ENCODE measurements at regions not wholly inside any gene's neighbourhood (a gene's known extent, or its start where the extent isn't known, plus 50 kb on each side); places are given as distances from the start of the nearest gene placed in this dataset.

DNA sequence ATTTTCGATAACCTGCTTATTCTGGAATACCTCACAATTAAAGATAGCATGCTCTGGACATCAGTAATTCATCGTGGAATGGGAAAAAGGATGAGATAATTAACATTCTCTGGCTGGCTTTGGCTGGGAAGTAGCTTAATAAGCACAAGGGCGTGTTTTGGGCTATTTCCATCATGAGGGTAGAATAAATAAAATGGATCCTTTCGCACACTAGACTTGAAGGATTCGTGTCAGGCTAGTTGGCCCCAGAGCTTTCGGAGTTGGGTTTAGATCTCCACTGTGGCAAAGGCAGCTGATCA is 151.2 kb upstream of the ADRA1B start:
- DNase-seq: no peak

- no peak for DNase-seq
These were observed 150.3 kb upstream of the ADRA1B start for GRCh38 chr5:159765760-159766517.

GRCh38 chr5:159768243-159768642 is 148.0 kb upstream of the ADRA1B start:
- no peak for DNase-seq

DNA sequence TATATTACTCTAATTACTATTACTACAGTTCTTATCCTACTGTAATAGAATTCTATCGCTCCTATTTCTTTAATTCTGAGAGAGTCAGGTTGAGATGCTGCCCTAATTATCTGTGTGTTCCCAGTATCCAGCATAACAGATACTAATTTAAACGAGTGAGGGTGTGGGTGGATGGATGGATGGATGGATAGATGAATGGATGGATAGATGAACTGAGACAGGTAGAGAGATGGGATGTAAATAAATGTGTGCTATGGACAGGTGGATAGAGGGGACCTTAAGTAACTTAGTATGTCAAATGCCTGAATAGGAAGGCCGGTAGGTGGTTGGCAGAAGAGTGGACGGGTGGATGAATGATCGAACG is 143.6 kb upstream of the ADRA1B start:
- DNase-seq: no peak

DNA sequence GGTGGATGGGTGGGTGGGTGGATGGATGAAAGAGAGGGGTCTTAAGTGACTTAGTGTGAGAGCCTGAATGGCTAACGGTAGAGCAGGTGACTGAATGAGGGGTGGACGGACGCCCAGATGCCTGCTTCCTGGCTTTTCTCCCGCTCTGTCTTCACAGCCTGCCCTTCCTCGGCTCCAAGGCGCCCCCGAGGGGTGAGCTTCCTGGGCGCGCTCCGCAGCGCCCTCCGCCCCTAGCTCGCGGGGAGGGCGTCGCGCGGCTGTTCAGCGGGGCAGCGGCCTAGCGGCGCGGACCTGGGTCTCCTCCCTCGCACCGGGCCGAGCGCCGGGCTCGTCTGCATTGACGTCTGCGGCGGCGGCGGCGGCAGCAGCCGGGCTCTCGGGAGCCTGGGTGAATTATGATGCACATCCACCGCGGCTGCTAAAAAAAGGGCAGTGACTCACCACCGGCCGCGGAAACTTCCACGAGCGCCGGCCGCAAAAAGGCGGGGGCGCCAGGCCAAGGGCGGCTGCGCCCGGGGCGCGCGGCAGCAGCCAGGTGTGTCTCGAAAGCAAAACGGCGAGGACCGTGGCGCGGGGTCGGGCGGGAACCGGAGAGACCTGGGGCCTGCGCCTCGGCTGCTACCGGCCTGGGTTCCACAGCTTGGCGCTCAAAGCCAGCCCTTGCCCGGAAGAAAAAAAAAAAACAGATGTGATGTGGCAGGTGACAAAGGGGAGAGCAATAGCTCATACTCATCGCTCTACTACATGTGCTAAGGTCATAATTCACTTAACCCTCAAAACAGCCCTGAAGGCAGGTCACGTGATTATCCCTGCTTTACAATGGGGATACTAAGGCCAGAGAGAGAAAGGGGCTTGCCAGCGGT is 143.0 kb upstream of the ADRA1B start:
- peak; percentile 80 for DNase-seq

- DNase-seq: no peak
These were observed 141.7 kb upstream of the ADRA1B start for GRCh38 chr5:159774476-159775031.

DNA sequence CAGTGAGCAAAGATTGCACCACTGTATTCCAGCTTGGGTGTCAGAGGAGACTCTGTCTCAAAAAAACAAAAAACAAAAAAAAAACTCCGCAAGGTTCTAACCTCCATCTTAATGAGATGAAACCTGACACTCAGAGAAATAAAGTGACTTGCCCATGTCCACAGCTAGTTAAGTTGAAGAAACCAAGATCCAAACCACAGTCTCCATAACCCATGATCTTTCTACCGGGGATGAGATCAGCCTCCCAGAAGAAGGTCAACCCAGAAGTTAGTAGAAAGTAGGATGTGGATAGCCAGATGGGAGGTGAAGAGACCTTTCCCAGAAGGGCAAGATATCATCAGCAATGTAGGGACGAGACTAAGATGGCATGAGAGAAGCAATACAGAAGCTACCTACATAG is 140.4 kb upstream of the ADRA1B start:
- no peak for DNase-seq

- no peak for DNase-seq
These were observed 139.1 kb upstream of the ADRA1B start for GRCh38 chr5:159777049-159777660.

GRCh38 chr5:159779481-159779880 is 136.8 kb upstream of the ADRA1B start:
- DNase-seq: no peak

DNA sequence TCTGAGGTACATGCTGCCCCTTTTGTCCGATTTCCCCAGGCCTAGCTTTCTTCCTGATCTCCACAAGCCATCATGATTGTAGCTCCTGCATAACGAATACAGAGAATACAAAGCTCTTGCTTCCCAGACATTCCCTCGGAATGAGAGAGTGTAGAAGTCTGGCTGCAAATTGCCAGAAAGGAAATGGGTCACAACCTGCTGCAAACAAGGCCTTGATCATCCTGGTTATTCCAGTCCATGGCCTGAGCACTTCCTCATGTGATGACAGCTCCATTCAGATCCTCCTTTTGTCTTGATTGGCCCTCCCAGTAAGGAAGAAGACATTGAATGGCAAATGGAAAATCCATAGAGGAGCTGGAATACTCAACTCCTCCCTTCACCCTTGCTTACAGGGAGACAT is 136.0 kb upstream of the ADRA1B start:
- no peak for DNase-seq

GRCh38 chr5:159781626-159782157 is 134.6 kb upstream of the ADRA1B start:
- DNase-seq: no peak

GRCh38 chr5:159782197-159782994 is 133.9 kb upstream of the ADRA1B start:
- DNase-seq: no peak

DNA sequence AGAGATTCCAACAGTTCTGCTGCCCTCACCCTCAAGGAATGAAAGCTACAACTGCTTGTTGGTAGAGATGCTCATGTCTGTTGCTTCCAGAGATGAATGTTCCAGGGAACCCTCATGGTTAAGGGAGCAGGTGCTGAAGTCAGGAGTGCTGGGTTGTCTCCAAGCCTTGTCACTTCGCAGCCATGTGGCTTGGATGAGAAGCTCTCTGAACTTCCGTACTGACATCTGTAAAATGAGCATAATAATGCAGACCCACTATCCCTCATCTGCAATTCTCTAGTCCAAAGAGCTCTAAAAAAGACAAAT is 133.3 kb upstream of the ADRA1B start:
- no peak for DNase-seq

DNA sequence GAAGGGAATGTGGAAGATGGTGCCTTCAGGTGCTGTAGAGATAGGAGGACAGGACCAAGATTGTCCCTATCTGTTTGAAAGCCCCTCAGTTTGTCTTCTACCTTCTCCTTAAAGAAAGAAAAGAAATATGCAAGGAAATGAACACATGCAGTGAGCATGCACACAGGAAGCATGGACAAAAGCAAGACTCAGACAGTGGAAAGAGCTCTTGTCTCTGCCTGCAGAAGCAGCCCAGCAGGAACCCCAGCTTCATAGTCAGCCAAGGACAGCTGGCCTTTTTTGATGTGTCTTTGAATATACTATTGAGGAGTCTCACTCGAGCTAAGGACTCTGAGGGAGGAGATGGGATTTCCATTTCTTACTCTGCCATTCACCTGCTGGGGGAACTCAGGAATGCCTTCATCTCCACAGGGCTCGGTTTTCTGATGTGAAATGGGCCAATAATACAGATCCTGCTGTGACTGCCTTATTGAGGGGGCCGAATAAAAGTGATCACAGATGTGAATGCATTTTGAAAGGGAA is 132.5 kb upstream of the ADRA1B start:
- no peak for DNase-seq

DNA sequence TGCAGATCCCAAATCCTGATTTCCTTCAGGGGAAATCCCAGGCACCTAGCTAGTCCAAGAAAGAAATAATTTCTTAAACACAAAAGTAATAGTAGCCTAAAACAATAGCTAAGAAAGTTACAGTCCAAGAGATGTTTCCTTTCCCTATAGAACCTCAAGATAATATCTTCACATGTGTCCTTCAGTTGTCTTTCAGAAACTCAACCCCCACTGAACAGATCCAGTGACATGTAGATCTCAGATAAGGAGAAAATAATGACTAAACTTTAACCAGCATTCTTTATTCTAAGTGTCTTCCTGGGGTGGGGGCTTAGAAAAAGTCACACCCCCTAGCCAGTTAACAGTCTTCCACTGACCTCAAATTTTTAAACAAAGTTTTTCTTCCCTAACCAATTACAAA is 131.3 kb upstream of the ADRA1B start:
- DNase-seq: no peak

DNA sequence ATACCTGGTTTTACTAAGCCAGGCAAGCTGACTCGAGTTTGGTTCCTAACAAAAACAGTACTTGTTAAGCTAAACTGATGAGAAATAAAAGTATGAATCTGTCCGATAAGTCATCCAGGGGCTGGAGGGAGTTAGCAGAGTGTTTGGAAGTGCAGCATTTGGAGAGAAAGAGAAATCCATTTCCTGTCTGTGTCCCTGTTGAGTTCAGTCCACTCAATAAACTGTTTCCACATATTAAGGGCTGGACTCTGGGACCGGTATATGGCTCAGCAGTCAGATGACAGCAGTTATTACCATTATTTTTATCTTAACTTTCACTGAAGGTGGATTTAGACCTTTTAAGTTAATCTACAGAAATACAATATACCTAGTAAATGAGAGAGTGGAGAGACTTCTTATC is 130.6 kb upstream of the ADRA1B start:
- no peak for DNase-seq

- DNase-seq: no peak
These were observed 130.1 kb upstream of the ADRA1B start for GRCh38 chr5:159786201-159786600.

DNA sequence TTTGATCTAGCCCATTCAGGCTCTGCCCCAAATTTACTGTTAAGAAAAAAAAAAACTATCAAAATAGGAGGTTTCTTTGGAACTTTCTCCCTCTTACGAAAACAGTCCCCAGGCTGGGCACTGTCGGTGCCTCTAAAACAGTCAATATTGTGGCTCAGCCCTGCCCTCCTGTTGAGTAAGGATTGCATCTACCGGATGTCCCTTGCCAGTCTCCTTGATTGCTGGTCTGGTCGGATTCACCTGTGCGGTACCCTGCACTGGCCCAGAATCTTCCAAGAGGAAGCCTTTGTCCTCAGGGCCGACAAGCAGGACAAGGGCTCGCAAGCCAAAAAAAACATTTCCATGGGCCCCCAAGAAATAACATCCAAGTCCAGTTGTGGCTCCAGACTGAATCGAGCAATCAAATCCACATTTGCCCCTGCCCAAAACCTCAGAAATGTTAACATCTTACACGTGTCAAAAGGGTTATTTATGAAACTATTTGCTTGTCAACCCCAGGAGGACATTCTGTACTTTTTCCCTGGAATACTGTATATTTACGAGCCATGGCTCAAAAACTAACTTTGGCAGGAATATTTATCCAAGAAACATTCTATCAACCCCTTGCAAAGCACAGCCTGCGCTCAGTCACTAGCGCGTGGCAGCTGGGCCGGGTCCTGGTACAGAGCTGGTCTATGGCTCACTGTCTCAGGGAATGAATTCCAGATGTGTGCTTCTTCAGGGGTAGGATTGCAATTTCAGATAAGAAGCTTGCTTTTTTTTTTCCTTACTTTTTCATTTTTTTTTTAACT is 129.2 kb upstream of the ADRA1B start:
- no peak for DNase-seq

DNA sequence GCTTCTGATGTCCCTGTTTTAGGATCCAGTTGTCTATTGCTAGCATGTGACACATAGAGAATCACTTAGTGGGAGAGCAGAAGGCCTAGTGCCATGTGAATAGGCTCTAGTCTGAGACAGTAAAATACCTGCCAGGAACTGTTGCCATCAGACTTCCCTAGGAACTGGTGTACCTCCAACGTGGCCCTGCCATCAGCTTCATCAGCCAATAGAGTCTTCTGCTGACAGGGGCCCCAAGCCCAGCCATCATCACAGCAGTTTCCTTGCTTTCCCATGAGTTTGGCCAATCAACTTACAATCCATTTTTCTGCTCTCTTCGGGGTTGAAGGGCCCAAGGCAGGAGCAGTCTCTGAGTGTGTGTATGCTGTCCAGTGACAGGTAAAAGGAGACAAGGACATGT is 128.4 kb upstream of the ADRA1B start:
- DNase-seq: no peak

- DNase-seq: no peak
These were observed 127.4 kb upstream of the ADRA1B start for GRCh38 chr5:159788835-159789331.

GRCh38 chr5:159792180-159792579 is 124.1 kb upstream of the ADRA1B start:
- no peak for DNase-seq

Measured in activated CD4-positive, alpha-beta T cell treated with anti-CD3 and anti-CD28 coated beads, Interleukin-2, amount 50 U/mL, for 16 hours (primary cell).